ENCODE measurements at regions not wholly inside any gene's neighbourhood (a gene's known extent, or its start where the extent isn't known, plus 50 kb on each side); places are given as distances from the start of the nearest gene placed in this dataset.

GRCh38 chr2:220243571-220243970 lies 616.1 kb downstream of the SLC4A3 start:
- no peak for TF ChIP-seq CTCF (IDR thresholded peaks at IDR 0.05; ENCODE audit: low read depth, low read length, missing control alignments)
- H3K4me3 ChIP-seq (ENCODE audit: low read depth, low read length), result no peak overlapping the region
- DNase-seq (ENCODE audit: low read depth), result no peak

GRCh38 chr2:220246386-220246785 lies 619.0 kb downstream of the SLC4A3 start:
- no peak overlapping the region for H3K4me3 ChIP-seq (ENCODE audit: low read depth, low read length)
- TF ChIP-seq CTCF (IDR thresholded peaks at IDR 0.05; ENCODE audit: low read depth, low read length, missing control alignments), result no peak
- DNase-seq (ENCODE audit: low read depth), result no peak

- DNase-seq (ENCODE audit: low read depth), result no peak
- H3K4me3 ChIP-seq (ENCODE audit: low read depth, low read length), result no peak overlapping the region
- no peak for TF ChIP-seq CTCF (IDR thresholded peaks at IDR 0.05; ENCODE audit: low read depth, low read length, missing control alignments)
Observed at GRCh38 chr2:220247588-220248350, 620.3 kb downstream of the SLC4A3 start.

GRCh38 chr2:220259662-220260061 lies 632.2 kb downstream of the SLC4A3 start:
- TF ChIP-seq CTCF (IDR thresholded peaks at IDR 0.05; ENCODE audit: low read depth, low read length, missing control alignments), result no peak
- no peak overlapping the region for H3K4me3 ChIP-seq (ENCODE audit: low read depth, low read length)
- DNase-seq (ENCODE audit: low read depth), result no peak

- TF ChIP-seq CTCF (IDR thresholded peaks at IDR 0.05; ENCODE audit: low read depth, low read length, missing control alignments), result no peak
- H3K4me3 ChIP-seq (ENCODE audit: low read depth, low read length), result no peak overlapping the region
- DNase-seq (ENCODE audit: low read depth), result no peak
Observed at GRCh38 chr2:220263300-220263699, 635.9 kb downstream of the SLC4A3 start.

GRCh38 chr2:220269367-220269766 lies 641.9 kb downstream of the SLC4A3 start:
- TF ChIP-seq CTCF (IDR thresholded peaks at IDR 0.05; ENCODE audit: low read depth, low read length, missing control alignments), result no peak
- no peak overlapping the region for H3K4me3 ChIP-seq (ENCODE audit: low read depth, low read length)

GRCh38 chr2:220270481-220271070 lies 643.1 kb downstream of the SLC4A3 start:
- no peak for TF ChIP-seq CTCF (IDR thresholded peaks at IDR 0.05; ENCODE audit: low read depth, low read length, missing control alignments)
- no peak for DNase-seq (ENCODE audit: low read depth)
- no peak overlapping the region for H3K4me3 ChIP-seq (ENCODE audit: low read depth, low read length)

More at GRCh38 chr2:220269367-220269766, 641.9 kb downstream of the SLC4A3 start:
- no peak for DNase-seq (ENCODE audit: low read depth)
